ENCODE measurements at regions not wholly inside any gene's neighbourhood (a gene's known extent, or its start where the extent isn't known, plus 50 kb on each side); places are given as distances from the start of the nearest gene placed in this dataset.

- no peaks in the 10 kb centered on the region for H3K36me3 ChIP-seq (ENCODE audit: control insufficient read depth in 4 of 4, insufficient read depth in 4 of 4, low read length in 4 of 4)
- H3K4me3 ChIP-seq = no peak overlapping the region
- no peaks in the 10 kb centered on the region for H3K4me1 ChIP-seq (ENCODE audit: control insufficient read depth in 5 of 5, insufficient read depth in 5 of 5, low read length in 5 of 5)
- DNase-seq (peak in 1 of 3 donors; percentile 3), ATAC-seq (ENCODE audit: insufficient read depth, low FRiP score) (no peak)
- H3K27ac ChIP-seq (ENCODE audit: low read depth in 1 of 2, low read length in 1 of 2) = no peak overlapping the region
- no peaks in the 10 kb centered on the region for H3K27me3 ChIP-seq (ENCODE audit: control insufficient read depth in 3 of 3, insufficient read depth in 3 of 3, low read length in 2 of 3)
- peaks cover 0 to 4% (median 2%) of the 10 kb centered on the region in 4 donors for H3K9me3 ChIP-seq (ENCODE audit: control insufficient read depth in 4 of 4, insufficient read depth in 3 of 4, low read length in 3 of 4)
- 63 to 81% methylated on average over 7 of the region's 7 CpGs for WGBS, 2 donors
- no peak overlapping the region for H3K9ac ChIP-seq (ENCODE audit: insufficient read depth in 1 of 2, low read length in 2 of 2)
- no peak for TF ChIP-seq CTCF (IDR thresholded peaks at IDR 0.05; ENCODE audit: control extremely low read depth, extremely low read depth)
These were observed 58.7 kb upstream of the STARD8 start for GRCh38 chrX:68588602-68589371.

- DNase-seq (no peak), ATAC-seq (ENCODE audit: insufficient read depth, low FRiP score) (no peak)
- Histone ChIP-seq H3K27me3 (ENCODE audit: control insufficient read depth in 3 of 3, insufficient read depth in 3 of 3, low read length in 2 of 3) (no peaks in the 10 kb centered on the region), H3K9ac (ENCODE audit: insufficient read depth in 1 of 2, low read length in 2 of 2) (no peak overlapping the region), H3K36me3 (ENCODE audit: control insufficient read depth in 4 of 4, insufficient read depth in 4 of 4, low read length in 4 of 4) (no peaks in the 10 kb centered on the region), H3K27ac (ENCODE audit: low read depth in 1 of 2, low read length in 1 of 2) (no peak overlapping the region), H3K9me3 (ENCODE audit: control insufficient read depth in 4 of 4, insufficient read depth in 3 of 4, low read length in 3 of 4) (peaks cover 0 to 4% (median 2%) of the 10 kb centered on the region in 4 donors), H3K4me3 (no peak overlapping the region), H3K4me1 (ENCODE audit: control insufficient read depth in 5 of 5, insufficient read depth in 5 of 5, low read length in 5 of 5) (no peaks in the 10 kb centered on the region)
- no peak for TF ChIP-seq CTCF (IDR thresholded peaks at IDR 0.05; ENCODE audit: control extremely low read depth, extremely low read depth)
These were observed 58.1 kb upstream of the STARD8 start for GRCh38 chrX:68589372-68589753.

- DNase-seq = no peak
- no peaks in the 10 kb centered on the region for H3K27me3 ChIP-seq (ENCODE audit: control insufficient read depth in 3 of 3, insufficient read depth in 3 of 3, low read length in 2 of 3)
- H3K4me1 ChIP-seq (ENCODE audit: control insufficient read depth in 5 of 5, insufficient read depth in 5 of 5, low read length in 5 of 5) = no peaks in the 10 kb centered on the region
- H3K9me3 ChIP-seq (ENCODE audit: control insufficient read depth in 4 of 4, insufficient read depth in 3 of 4, low read length in 3 of 4) = peaks cover 0 to 10% (median 0%) of the 10 kb centered on the region in 4 donors
- H3K36me3 ChIP-seq (ENCODE audit: control insufficient read depth in 4 of 4, insufficient read depth in 4 of 4, low read length in 4 of 4) = no peaks in the 10 kb centered on the region
- H3K27ac ChIP-seq (ENCODE audit: low read depth in 1 of 2, low read length in 1 of 2) = no peak overlapping the region
- no peak for TF ChIP-seq CTCF (IDR thresholded peaks at IDR 0.05; ENCODE audit: control extremely low read depth, extremely low read depth)
- WGBS, 2 donors = 77 to 96% methylated on average over 4 of the region's 4 CpGs
- no peak overlapping the region for H3K9ac ChIP-seq (ENCODE audit: insufficient read depth in 1 of 2, low read length in 2 of 2)
- H3K4me3 ChIP-seq = no peak overlapping the region
- ATAC-seq (ENCODE audit: insufficient read depth, low FRiP score) = no peak
These were observed 52.7 kb upstream of the STARD8 start for GRCh38 chrX:68594769-68595168.

GRCh38 chrX:68596871-68597270, 50.6 kb upstream of the STARD8 start:
- Histone ChIP-seq H3K9ac (ENCODE audit: insufficient read depth in 1 of 2, low read length in 2 of 2) (no peak overlapping the region), H3K36me3 (ENCODE audit: control insufficient read depth in 4 of 4, insufficient read depth in 4 of 4, low read length in 4 of 4) (no peaks in the 10 kb centered on the region), H3K27ac (ENCODE audit: low read depth in 1 of 2, low read length in 1 of 2) (no peak overlapping the region), H3K4me1 (ENCODE audit: control insufficient read depth in 5 of 5, insufficient read depth in 5 of 5, low read length in 5 of 5) (no peaks in the 10 kb centered on the region), H3K27me3 (ENCODE audit: control insufficient read depth in 3 of 3, insufficient read depth in 3 of 3, low read length in 2 of 3) (no peaks in the 10 kb centered on the region), H3K9me3 (ENCODE audit: control insufficient read depth in 4 of 4, insufficient read depth in 3 of 4, low read length in 3 of 4) (peaks cover 0 to 12% (median 1%) of the 10 kb centered on the region in 4 donors), H3K4me3 (no peak overlapping the region)
- DNase-seq = no peak
- no peak for TF ChIP-seq CTCF (IDR thresholded peaks at IDR 0.05; ENCODE audit: control extremely low read depth, extremely low read depth)
- WGBS, 2 donors = 58 to 83% methylated on average over 3 of the region's 3 CpGs
- no peak for ATAC-seq (ENCODE audit: insufficient read depth, low FRiP score)

Measured in lung (tissue), 11 donors.